GM18909 (cell line): ENCODE measurements at regions not wholly inside any gene's neighbourhood (a gene's known extent, or its start where the extent isn't known, plus 50 kb on each side); places are given as distances from the start of the nearest gene placed in this dataset.
"Not testable (repeated sequence)": the region's sequence is repeated elsewhere in the genome, so short reads cannot be mapped to it uniquely, and the experiment has no call there.

Experiments
- ATAC-seq: cut with Tn5 transposase; IDR thresholded peaks from one replicate; pipeline ENCODE4 v1.9.1; 2021; ENCODE audit warnings: mild to moderate bottlenecking; ENCODE audit not compliant: unreplicated experiment, poor library complexity

DNA sequence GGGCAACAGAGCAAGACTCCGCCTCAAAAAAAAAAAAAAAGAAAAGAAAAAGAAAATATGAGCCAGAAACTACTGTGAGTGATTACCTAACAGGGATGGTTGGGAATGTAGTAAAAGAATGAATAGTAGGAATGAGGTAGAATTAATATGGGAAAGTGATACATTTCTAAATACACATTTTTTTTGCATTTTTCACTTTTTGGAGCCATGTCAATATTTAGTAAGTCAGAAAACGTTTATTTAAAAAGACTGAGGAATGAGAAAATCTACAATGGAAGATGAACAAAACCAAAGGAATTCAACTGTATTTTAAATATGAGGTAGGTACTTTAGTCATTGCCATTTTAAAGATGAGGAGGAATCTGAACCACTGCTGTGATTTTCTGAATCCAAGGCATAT is 817.2 kb upstream of the CADM2 start:
- ATAC-seq = no peak

DNA sequence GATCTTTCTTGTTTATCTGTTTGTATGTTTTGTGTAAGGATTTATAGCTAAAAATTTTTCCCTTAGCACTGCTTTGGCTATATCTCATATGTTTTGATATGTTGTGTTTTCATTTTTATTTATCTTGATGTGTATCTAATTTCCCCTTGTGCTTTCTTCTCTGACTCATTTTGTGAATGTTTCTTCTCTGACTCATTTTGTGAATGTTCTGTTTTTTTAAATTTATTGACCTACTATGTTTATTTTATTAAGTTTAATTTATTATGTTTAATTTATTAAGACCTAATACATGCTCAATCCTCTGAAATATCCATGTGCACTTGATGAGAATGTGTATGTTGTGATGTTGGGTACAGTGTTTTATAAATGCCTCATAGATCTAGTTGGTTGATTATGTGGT is 793.5 kb upstream of the CADM2 start:
- no peak for ATAC-seq

DNA sequence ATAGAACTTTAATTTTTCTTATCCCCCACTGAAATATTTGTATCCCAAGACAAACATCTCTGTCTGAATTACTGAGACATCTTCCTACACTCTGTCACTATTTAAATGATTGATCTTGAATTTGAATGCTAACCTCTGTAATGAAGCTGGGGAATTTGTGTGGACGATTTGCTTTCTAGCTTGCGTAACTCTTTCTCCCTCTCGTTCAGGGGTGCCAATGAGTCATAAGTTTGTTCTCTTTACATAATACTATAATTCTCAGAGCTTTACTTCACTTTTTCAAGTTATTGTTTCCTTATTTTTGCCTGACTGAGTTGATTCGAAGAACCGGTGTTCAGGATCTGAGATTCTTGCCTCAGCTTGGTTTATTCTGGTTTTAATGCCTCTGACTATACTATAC is 783.3 kb upstream of the CADM2 start:
- no peak for ATAC-seq

DNA sequence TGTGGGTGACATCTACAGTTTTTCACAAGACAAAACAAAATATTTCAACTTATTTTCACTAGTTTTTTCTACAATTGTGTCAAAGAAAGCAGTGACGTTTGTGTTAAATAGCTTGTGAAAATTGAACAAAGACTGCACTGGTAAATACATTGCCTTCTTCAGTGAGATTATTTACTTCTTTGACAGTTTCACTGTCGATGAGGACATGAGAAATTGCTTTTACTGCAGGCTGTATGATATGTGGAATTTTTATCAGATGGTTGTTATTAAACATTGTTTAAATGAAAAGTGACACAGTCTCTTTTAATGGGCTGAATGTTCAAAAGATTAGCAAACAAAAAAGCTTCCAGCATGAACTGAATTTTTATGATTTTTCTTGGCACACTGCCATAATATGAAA is 773.9 kb upstream of the CADM2 start:
- no peak for ATAC-seq

DNA sequence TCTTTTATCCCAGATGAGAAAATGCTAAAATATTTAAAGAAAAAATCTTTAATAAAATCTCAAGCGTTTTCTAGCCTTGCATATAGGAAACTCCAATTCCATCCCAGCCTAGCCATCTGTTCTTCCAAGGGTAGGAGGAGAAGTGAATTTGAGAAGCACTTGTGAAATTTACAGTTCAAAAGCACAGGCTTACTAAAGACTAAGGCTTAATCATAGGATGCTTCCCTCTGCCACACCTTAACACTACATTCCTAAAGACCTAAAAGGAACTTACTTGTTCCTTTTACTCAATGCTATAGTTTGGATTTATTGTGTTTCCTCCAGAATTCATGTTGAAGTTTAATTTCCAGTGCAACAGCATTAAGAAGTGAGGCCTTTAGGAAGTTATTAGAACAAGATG is 764.8 kb upstream of the CADM2 start:
- ATAC-seq = no peak

DNA sequence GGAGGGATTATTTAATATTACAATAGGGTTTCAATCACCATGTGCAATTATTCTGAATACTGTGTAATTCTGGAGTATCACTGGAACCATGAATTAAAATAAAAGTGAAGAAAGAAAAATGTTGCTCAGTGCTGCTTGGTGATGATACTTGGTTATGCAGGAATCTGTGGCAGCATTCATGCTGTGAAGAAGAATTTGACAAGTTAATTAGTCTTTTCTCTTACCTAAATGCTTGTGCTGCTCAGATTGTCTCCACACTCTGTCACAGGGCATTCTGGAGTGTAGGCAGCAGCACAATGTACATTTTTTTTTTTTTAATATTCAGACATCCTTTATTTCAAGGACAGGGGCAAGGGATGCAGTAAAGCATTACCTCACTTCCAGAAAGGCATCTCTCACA is 749.3 kb upstream of the CADM2 start:
- no peak for ATAC-seq

DNA sequence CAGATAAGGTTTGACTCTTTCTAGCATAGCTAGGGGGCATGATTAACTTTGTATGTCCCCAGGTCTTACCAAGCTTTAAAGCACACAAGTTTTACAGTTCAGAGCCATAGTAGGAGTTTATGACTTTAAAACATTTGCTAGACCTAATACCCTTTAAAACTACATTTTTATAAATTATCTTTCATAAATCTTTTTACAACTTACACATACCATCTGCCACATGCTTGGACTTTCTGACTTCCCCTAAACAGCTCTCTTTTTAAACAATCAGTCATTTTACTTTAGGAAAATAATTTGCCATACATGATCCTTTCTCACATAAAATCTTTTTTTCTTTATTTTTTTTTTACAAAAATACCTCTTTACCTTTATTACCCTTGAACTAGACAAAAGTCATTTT is 735.3 kb upstream of the CADM2 start:
- no peak for ATAC-seq

DNA sequence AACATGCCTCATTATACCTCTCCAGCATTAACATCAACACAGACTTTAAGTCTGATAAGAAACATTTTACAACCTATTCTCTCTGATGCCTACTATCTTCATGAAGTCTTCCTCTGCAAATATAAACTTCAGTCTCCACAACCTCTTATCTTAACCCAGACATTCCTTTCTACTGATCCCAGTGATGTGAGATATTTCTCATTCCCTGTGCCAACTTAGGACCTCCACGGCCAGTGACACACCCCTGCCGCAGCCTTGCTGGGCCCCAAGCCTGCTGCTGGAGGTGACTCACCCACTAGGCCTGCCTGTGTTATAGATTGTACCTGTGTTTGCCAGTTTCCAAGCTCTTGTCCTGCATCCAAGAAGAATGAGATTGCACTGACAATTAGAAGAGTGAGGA is 734.5 kb upstream of the CADM2 start:
- ATAC-seq = no peak

DNA sequence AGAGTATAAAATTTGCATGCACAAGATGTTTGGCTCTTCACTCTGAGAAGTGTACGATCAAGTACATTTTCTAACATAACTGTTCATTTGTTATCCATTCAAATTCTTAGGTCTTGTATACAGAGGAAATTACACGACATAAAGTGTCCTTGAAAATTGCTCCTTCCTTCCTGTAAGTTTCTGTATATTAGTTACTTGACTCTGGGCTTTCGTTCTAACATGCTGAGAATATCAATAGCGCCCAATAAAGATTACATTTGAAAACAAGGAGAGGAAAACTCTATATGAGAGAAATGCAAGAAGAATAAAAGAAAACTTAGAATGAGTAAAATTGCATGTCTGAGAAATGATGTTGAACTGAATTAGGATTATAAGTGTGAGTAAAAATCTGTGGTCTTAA is 722.5 kb upstream of the CADM2 start:
- no peak for ATAC-seq

DNA sequence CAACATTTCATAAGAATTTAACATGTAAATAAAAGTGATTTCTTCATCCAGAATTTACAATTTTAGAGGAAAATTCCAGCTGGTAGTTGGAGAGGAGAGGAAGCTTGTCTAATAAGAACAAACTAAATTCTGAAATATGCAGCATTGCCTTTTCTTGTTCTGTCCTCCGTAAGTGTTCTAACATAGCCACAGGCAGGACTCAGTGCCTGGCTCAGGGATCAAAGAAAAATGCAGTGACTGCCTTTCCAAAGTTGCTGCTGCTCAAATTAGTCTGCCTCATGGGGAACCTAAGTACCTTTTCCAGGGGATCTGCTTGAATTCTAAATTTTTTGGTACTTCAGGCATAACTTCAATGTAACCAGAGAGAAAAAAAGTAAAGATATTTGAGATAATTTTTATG is 713.0 kb upstream of the CADM2 start:
- ATAC-seq = no peak

DNA sequence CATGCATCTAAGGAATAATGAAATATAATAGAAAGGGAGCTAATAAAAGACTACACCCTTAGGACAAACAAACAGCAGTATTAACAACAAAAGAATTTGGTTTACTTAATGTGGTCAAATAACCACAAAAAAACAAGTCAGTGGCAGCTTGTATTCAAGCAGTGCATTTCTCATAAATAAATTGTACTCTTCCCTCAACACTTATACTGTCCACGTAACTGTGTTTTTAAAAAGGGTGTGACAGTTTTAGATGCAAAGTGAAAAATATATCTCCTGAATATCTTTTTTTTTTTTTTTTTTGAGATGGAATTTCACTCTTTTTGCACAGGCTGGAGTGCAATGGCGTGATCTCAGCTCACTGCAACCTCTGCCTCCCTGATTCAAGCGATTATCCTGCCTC is 698.2 kb upstream of the CADM2 start:
- ATAC-seq = no peak

DNA sequence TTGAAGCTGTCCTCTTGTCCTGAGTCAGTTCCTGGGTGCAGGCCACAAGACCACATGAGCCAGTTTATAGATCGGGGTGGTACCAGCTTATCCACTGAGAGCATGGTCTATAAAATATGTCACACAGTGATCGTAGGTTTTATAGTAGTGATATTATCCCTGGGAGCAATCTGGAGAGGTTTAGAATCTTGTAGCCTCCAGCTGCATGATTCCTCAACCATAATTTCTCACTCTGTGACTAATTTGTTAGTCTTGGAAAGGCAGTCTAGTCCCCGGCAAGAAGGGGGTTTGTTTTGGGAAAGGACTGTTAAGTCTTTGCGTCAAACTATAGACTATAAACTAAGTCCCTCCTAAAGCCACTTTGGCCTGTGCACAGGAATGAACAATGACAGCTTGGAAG is 693.0 kb upstream of the CADM2 start:
- no peak for ATAC-seq

DNA sequence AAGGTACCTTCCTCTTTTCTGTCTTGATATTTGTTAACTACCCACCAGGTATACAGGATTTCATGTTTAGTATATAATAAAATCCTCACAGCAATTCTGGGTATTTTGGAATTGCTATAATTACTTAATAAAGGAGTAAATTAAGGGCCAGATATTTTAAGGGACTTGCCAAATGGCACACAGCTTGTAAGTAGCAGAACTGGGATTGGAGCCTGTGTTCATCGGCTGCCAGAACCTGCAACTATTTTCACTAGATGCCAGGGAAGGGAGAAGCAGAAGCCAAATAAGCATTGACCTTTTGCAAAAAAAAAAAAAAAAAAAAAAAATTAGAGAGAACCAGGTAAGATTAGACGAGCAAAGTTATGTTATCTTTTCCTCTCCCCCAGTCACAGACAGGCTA is 683.3 kb upstream of the CADM2 start:
- ATAC-seq = no peak

DNA sequence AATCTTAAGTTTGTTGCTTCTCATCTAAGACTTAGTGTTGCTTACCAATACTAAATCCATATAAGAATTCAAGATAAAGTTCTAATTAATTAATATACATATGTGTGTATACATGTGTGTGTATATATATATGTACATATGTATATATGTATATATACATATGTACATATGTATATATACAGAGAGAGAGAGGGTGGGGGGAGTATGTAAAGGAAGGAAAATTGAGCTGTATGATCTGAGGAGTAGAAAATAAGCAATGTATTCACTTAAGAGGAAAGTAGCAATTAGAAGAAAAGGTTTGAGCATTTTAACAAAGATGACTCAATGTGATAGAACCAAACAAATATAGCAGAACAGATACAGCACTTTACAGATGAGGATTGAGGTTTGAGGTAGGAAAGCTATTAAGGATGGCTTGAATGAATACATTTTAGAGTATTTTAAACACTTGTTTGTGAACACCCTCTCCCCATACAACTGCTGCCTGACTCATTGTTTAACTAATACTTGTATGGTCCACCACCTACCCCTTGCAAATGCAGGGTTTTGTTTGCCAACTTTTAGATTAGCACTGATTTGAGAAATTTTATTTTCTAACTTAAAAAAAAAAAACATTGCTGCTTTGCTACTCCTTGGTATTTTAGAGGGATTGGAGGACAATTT is 681.1 kb upstream of the CADM2 start:
- no peak for ATAC-seq

DNA sequence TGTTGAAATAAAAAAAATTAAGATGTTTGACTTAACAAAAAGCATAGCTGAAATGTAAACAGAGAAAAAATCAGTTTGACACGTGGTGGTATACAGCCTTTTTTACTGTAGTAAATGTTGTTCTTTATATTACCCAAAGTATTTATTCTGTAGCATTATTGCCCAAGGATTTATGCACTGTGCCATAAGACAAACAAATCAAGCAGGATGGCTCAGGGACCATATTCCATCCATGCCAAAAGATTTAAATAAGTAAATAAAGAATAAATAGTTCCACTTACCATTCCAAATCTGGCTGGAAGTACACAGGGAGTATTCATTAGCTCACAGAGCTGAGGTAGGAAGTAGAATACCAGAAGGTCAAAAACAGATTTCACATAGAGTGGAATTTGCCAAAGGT is 666.7 kb upstream of the CADM2 start:
- no peak for ATAC-seq

DNA sequence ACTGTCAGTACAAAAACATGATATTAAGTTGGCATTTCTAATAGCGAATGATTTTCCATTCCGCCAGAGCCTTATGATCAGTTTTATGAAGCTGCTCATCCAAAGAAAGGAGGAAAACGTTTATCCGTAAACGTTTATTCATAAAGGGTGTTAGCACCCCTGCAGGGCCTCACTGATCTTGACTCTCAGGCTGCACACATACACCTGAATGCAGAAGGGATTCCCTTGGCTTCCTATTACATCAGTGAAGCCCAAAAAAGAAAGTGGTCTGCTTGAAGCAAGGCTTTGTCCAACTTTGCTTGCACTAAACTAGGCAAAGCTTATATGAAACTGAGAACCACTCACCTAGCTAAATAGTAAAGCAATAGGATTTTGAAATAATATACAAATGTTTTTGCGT is 659.5 kb upstream of the CADM2 start:
- ATAC-seq = no peak

DNA sequence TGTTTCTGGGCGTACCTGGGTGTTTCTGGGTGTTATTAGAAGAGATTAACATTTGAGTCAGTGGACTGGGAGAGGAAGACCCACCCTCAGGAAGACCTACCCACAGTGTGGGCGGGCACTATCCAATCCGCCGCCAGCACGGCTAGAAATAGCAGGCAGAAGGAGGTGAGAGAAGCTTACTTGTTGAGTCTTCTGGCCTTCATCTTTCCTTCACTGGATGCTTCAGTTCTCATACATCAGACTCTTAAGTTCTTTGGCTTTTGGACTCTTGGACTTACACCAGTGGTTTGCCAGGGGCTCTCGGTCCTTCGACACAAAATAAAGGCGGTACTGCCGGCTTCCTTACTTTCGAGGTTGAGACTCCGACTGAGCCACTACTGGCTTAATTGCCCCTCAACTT is 654.6 kb upstream of the CADM2 start:
- ATAC-seq = no peak

DNA sequence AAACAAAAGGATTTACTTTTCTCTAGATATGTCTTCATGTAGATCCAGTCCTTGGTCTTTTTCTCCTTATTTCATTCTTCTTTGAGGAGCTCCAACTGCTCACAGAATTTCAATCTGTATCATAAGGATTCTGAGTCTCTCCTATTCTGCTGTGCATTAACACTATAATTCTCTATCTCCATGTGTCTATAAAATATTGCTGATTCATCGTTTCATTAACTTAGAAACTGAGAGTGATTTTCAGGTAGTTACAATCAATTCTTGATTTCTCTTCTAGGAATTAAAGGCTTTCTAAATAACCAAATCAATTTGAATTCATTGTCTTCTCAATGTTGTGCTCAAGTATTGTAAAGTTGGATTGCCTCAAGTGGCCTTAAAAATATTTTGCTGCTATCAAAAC is 651.5 kb upstream of the CADM2 start:
- ATAC-seq = no peak

DNA sequence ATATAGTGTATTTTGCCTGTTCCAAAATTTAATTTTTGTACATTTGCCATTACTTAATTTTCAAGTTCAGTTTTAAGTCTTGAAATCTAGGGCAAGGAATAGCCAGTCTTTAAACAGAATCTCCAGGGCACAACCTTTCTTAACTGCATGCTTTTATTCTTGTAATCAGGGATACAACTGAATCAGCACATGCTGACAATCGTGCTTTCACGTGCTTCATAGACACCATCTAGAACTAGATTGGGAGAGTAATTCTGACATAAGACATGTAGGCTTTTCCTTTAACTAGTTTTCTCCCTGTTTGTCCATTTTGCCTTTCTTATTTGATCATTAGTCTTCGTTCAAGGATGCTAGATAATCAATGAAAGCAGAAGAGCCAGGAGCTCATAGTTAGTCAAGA is 650.4 kb upstream of the CADM2 start:
- no peak for ATAC-seq

DNA sequence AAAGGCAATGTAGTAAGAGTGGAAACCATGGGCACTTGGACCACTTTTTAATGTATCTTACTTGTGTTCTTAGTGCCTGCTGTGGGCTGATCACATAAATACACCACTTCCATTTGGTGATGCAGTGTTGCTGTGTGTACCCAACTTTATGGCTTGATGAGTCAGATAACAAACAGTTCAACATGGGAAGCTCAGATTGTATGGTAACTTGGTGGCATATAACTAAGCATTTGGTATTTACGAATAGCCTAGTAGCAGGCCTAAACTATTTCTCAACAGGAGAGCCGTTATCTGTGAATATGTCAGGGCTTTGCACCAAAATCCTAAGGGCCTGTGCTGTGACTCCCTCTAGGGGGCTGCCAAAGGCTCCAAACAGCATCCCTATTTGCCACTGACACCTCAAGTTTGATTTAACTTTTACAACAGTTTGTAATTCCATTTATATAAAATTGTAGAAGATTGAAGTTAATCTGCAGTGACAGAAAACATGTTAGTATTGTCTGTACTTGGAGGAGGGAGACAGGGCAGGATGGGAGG is 640.4 kb upstream of the CADM2 start:
- ATAC-seq = no peak

DNA sequence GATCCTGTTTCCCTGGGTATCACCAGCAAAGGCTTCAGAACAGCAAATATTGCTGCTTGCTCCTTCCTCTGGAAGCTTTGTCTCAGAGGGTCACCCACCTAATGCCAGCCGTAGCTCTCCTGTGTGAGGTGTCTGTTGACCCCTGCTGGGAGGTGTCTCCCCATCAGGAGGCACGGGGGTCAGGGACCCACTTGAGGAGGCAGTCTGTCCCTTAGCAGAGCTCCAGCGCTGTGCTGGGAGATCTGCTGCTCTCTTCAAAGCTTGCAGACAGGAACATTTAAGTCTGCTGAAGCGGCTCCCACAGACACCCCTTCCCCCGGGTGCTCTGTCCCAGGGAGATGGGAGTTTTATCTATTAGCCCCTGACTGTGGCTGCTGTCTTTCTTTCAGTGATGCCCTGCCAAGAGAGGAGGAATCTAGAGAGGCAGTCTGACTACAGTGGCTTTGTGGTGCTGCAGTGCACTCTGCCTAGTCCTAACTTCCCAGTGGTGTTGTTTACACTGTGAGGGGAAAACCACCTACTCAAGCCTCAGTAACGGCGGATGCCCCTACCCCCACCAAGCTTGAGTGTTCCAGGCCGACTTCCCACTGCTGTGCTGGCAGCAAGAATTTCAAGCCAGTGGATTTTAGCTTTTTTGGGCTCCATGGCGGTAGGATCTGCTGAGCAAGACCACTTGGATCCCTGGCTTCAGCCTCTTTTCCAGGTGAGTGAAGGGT is 593.1 kb upstream of the CADM2 start:
- ATAC-seq = not testable (repeated sequence)
